K562 (cell line): ENCODE measurements at regions not wholly inside any gene's neighbourhood (a gene's known extent, or its start where the extent isn't known, plus 50 kb on each side); places are given as distances from the start of the nearest gene placed in this dataset.

ENCODE experiments used
- ATAC-seq: fragments of 200-7000 bp; cut with Tn5 transposase; 3 replicates; pipeline ENCODE4 v1.9.1; 2020; ENCODE audit warnings: moderate library complexity
- BruUV-seq: library from RNA; stranded (reverse); fragments of 400-500 nt; replicated peaks from 2 replicates; lab custom pipeline; 2021; lab: Mats Ljungman, UMichigan
- CTCF ChIA-PET: fragments of 300-600 bp; formaldehyde crosslinking; extraction: SDS; loops from one replicate; lab custom pipeline; 2021; ENCODE audit warnings: low intra/inter-chr PET ratio; lab: Yijun Ruan, JAX
- POLR2A ChIA-PET: fragments of 300-600, 350-650 bp; sonication (Branson Sonifier 250); formaldehyde crosslinking; extraction: SDS; loops from one replicate; lab custom pipeline; 2021; ENCODE audit warnings: antibody characterized with exemption, inconsistent platforms; lab: Yijun Ruan, JAX
- DNase-seq, 4 experiments: peaks; one replicate each; pipeline versions ENCODE4 v3.0.0 to v3.0.0-alpha.2; 2011 to 2018; ENCODE audit warnings: low spot score in 3 of 4, mixed read lengths in 3 of 4; ENCODE audit errors: extremely low read depth in 1 of 4
- FAIRE-seq: peaks from 2 replicates; lab custom pipeline; 2011; peaks lifted over from hg19 to GRCh38; lab: Jason Lieb, UNC
- H2AFZ ChIP-seq: 2 replicates; pipeline ENCODE4 v1.6.0; 2011; ENCODE audit warnings: low read depth, low read length, control low read depth, inconsistent platforms
- H3K27ac ChIP-seq: fragments of 200-600 bp; 3 replicates; pipeline ENCODE4 v1.8.0; 2011; ENCODE audit warnings: low read depth, mild to moderate bottlenecking, control low read depth, inconsistent platforms, low read length, moderate library complexity, mixed read lengths; ENCODE audit errors: extremely low read depth
- H3K27me3 ChIP-seq, 2 experiments: fragments of 300-600 bp in 1 of 2; 2 replicates in 1 of 2; 3 replicates in 1 of 2; pipeline versions ENCODE4 v1.6.0 to v1.8.0; 2011; ENCODE audit warnings: inconsistent platforms in 2 of 2, low read length in 2 of 2, mild to moderate bottlenecking in 1 of 2, mixed read lengths in 1 of 2, moderate library complexity in 1 of 2; ENCODE audit not compliant: control insufficient read depth in 2 of 2, insufficient read depth in 2 of 2
- H3K36me3 ChIP-seq: fragments of 300-600 bp; 3 replicates; pipeline ENCODE4 v1.8.0; 2011; ENCODE audit warnings: mild to moderate bottlenecking, low read length, inconsistent platforms; ENCODE audit not compliant: control insufficient read depth, insufficient read depth
- H3K4me1 ChIP-seq, 2 experiments: fragments of 200-600 bp in 1 of 2; replicated peaks in 1 of 2; 2 replicates in 1 of 2; 3 replicates in 1 of 2; pipeline versions ENCODE4 v1.5.1 to v1.8.0; 2011; ENCODE audit warnings: inconsistent platforms in 2 of 2, low read length in 2 of 2, mild to moderate bottlenecking in 1 of 2, mixed read lengths in 1 of 2, moderate library complexity in 1 of 2; ENCODE audit not compliant: control insufficient read depth in 2 of 2, insufficient read depth in 2 of 2
- H3K4me2 ChIP-seq: 2 replicates; pipeline ENCODE4 v1.6.1; 2011; ENCODE audit warnings: low read length, control low read depth, inconsistent platforms, mixed read lengths; ENCODE audit not compliant: insufficient read depth
- H3K4me3 ChIP-seq: fragments of 200-600 bp; sonication (generic), shearing (Covaris generic); 2 replicates; pipeline ENCODE4 v1.5.1; 2016; ENCODE audit warnings: control low read depth, inconsistent platforms
- H3K79me2 ChIP-seq: fragments of 200-600 bp; 3 replicates; pipeline ENCODE4 v1.8.0; 2011; ENCODE audit warnings: low read length, inconsistent platforms; ENCODE audit not compliant: control insufficient read depth, insufficient read depth
- H3K9ac ChIP-seq, 2 experiments: 2 replicates each; pipeline versions ENCODE4 v1.6.0 to v1.6.1; 2011; ENCODE audit warnings: low read depth in 2 of 2, low read length in 2 of 2, control low read depth in 1 of 2, inconsistent platforms in 1 of 2, mild to moderate bottlenecking in 1 of 2, mixed read lengths in 1 of 2; ENCODE audit not compliant: insufficient read depth in 1 of 2
- H3K9me1 ChIP-seq: one replicate; pipeline ENCODE4 v1.6.0; 2011; ENCODE audit warnings: inconsistent platforms, mild to moderate bottlenecking, low read length, moderate library complexity; ENCODE audit not compliant: control insufficient read depth, insufficient read depth
- H3K9me3 ChIP-seq: replicated peaks from 2 replicates; pipeline ENCODE4 v1.5.1; 2011; ENCODE audit warnings: low read depth, low read length, inconsistent platforms; ENCODE audit not compliant: control insufficient read depth, insufficient read depth
- H4K20me1 ChIP-seq: replicated peaks from 2 replicates; pipeline ENCODE4 v1.6.1; 2011; ENCODE audit warnings: low read length, inconsistent platforms, mixed read lengths; ENCODE audit not compliant: control insufficient read depth, insufficient read depth
- CBX3 ChIP-seq, 2 experiments: IDR thresholded peaks; 1 replicate in 1 of 2; 2 replicates in 1 of 2; pipeline ENCODE4 v1.6.1; 2012; ENCODE audit warnings: inconsistent platforms in 2 of 2, low read length in 2 of 2, borderline replicate concordance in 1 of 2, control low read depth in 1 of 2
- HCFC1 ChIP-seq: IDR thresholded peaks from 2 replicates; pipeline ENCODE4 v1.6.1; 2012; ENCODE audit warnings: low read depth, low read length, improper control_type of control experiment
- SPI1 ChIP-seq: IDR thresholded peaks from 2 replicates; pipeline ENCODE4 v1.6.1; 2011; ENCODE audit warnings: low read depth, low read length, control low read depth, borderline replicate concordance
- ZNF134 ChIP-seq: fragments of 250-450 bp; sonication (Bioruptor Pico); conservative IDR thresholded peaks from 2 replicates; pipeline ENCODE4 v1.4.0; 2020
- ZNF408 ChIP-seq: fragments of 250-450 bp; sonication (Bioruptor Pico); IDR thresholded peaks from 2 replicates; pipeline ENCODE4 v1.4.0; 2020; ENCODE audit warnings: low read depth, mild to moderate bottlenecking, moderate library complexity
- WGBS: fragments of 100-300 bp; shearing (Covaris generic); methylation state at CpG from one replicate; pipeline ENCODE4 v1.1.6; 2016; ENCODE audit warnings: low coverage, mixed read lengths; ENCODE audit not compliant: insufficient coverage; ENCODE audit errors: missing lambda C conversion rate; 5-methylcytosine and 5-hydroxymethylcytosine counted together
- in situ Hi-C: fragments of 300-500 bp; cut with MboI; formaldehyde crosslinking; loops from 4 replicates; pipeline ENCODE4 v1.15.0; 2018; ENCODE audit warnings: inconsistent platforms, mixed read lengths
- intact Hi-C: fragments of 100-400 bp; cut with micrococcal nuclease; formaldehyde crosslinking; loops from 2 replicates; pipeline ENCODE4 v1.14.2; 2022
- TF ChIP-seq, protein P1 (sequence below): fragments of 250-450 bp; sonication (Bioruptor Pico); IDR thresholded peaks from 2 replicates; pipeline ENCODE4 v1.5.0; 2021; ENCODE audit warnings: mild to moderate bottlenecking, borderline replicate concordance
- TF ChIP-seq, protein P2 (sequence below): fragments of 250-450 bp; sonication (Bioruptor Pico); IDR thresholded peaks from 2 replicates; pipeline ENCODE4 v1.5.0; 2022; ENCODE audit warnings: mild to moderate bottlenecking
- TF ChIP-seq, protein P3 (sequence below): sonication (generic); formaldehyde crosslinking; IDR thresholded peaks from 2 replicates; pipeline ENCODE4 v1.8.0; 2022; ENCODE audit warnings: missing genetic modification reagents, mild to moderate bottlenecking, borderline replicate concordance

DNA sequence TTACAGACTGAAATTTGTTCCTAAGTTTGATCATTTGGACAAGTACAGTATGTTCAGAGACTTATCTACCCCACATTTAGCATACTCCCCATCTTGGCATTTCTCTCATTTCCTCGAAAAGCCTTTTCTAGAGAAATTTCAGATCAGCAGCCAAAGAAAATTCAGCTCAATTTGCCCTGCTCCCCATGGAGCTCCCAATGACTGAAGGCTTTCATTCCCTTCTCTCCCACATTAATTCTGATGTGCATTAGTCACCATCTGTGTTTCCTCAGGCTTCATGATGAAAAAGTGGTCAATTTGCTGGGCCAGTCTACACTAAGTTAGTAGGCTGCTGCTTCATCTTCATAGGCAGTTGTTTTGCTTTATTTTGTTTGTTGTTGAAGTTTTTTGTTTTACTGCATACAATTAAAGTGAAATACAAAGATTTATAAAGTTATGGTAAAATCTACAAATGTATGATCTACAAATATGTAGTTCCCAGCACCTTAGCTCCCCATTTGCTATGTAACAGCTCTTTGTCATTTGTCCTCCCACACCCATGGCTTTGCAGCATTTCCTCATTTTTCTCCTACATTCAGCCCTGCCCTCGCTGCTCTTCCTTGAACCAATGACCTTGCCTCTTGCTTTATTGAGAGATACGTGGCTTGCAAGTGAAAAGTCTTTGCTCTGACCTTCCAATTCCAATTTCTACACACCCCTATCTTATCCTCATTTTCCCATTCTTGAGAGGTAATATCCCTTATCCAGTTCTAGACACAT, 193.9 kb downstream of the ANAPC10 start:
- Histone ChIP-seq H4K20me1 (no peaks in the 10 kb centered on the region), H3K9me3 (no peaks in the 10 kb centered on the region), H3K27ac (no peak overlapping the region), H3K79me2 (no peaks in the 10 kb centered on the region), H3K4me1 (no peaks in the 10 kb centered on the region), H3K27me3 (no peaks in the 10 kb centered on the region), H3K9ac (no peak overlapping the region), H3K36me3 (no peaks in the 10 kb centered on the region), H3K9me1 (no peaks in the 10 kb centered on the region), H3K4me2 (no peak overlapping the region), H2AFZ (no peak overlapping the region), H3K4me3 (no peak overlapping the region)
- DNase-seq (no peak), FAIRE-seq (no peak), ATAC-seq (no peak)
- intact Hi-C loops, result no loop called here
- no TSS peak for BruUV-seq
- in situ Hi-C loops, result no loop called here
- CTCF ChIA-PET, result no interaction called here
- POLR2A ChIA-PET, result no interaction called here
- 3% methylated on average over 3 of the region's 3 CpGs for WGBS
- TF ChIP-seq, protein P1, sequence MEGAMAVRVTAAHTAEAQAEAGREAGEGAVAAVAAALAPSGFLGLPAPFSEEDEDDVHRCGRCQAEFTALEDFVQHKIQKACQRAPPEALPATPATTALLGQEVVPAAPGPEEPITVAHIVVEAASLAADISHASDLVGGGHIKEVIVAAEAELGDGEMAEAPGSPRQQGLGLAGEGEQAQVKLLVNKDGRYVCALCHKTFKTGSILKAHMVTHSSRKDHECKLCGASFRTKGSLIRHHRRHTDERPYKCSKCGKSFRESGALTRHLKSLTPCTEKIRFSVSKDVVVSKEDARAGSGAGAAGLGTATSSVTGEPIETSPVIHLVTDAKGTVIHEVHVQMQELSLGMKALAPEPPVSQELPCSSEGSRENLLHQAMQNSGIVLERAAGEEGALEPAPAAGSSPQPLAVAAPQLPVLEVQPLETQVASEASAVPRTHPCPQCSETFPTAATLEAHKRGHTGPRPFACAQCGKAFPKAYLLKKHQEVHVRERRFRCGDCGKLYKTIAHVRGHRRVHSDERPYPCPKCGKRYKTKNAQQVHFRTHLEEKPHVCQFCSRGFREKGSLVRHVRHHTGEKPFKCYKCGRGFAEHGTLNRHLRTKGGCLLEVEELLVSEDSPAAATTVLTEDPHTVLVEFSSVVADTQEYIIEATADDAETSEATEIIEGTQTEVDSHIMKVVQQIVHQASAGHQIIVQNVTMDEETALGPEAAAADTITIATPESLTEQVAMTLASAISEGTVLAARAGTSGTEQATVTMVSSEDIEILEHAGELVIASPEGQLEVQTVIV (CRISPR knock-in tag), result no peak
- TF ChIP-seq, protein P2, sequence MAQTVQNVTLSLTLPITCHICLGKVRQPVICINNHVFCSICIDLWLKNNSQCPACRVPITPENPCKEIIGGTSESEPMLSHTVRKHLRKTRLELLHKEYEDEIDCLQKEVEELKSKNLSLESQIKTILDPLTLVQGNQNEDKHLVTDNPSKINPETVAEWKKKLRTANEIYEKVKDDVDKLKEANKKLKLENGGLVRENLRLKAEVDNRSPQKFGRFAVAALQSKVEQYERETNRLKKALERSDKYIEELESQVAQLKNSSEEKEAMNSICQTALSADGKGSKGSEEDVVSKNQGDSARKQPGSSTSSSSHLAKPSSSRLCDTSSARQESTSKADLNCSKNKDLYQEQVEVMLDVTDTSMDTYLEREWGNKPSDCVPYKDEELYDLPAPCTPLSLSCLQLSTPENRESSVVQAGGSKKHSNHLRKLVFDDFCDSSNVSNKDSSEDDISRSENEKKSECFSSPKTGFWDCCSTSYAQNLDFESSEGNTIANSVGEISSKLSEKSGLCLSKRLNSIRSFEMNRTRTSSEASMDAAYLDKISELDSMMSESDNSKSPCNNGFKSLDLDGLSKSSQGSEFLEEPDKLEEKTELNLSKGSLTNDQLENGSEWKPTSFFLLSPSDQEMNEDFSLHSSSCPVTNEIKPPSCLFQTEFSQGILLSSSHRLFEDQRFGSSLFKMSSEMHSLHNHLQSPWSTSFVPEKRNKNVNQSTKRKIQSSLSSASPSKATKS (CRISPR knock-in tag), result no peak
- TF ChIP-seq, protein P3, sequence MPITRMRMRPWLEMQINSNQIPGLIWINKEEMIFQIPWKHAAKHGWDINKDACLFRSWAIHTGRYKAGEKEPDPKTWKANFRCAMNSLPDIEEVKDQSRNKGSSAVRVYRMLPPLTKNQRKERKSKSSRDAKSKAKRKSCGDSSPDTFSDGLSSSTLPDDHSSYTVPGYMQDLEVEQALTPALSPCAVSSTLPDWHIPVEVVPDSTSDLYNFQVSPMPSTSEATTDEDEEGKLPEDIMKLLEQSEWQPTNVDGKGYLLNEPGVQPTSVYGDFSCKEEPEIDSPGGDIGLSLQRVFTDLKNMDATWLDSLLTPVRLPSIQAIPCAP (CRISPR knock-in tag), result no peak
- TF ChIP-seq ZNF134 (no peak), HCFC1 (no peak), CBX3 (IDR thresholded peaks at IDR 0.05; ENCODE audit: borderline replicate concordance in 1 of 2, low read length in 2 of 2) (no peak), ZNF408 (CRISPR knock-in tag) (no peak), SPI1 (peak; percentile 25; the same call in 1 of the 2 replicates)
- TF ChIP-seq, all 486 proteins: peak for 1
